Osteoblast (primary cell): ENCODE measurements at regions not wholly inside any gene's neighbourhood (a gene's known extent, or its start where the extent isn't known, plus 50 kb on each side); places are given as distances from the start of the nearest gene placed in this dataset.

ENCODE experiments used
- DNase-seq: peaks from one replicate; pipeline ENCODE4 v3.0.0; 2011; ENCODE audit warnings: low spot score, mixed read lengths; ENCODE audit not compliant: insufficient read length; ENCODE audit errors: missing footprints
- H2AFZ ChIP-seq: 2 replicates; pipeline ENCODE4 v1.6.0; 2011; ENCODE audit warnings: mild to moderate bottlenecking, low read length
- H3K27ac ChIP-seq: 2 replicates; pipeline ENCODE4 v1.5.1; 2011; ENCODE audit warnings: mild to moderate bottlenecking, low read depth, low read length, moderate library complexity
- H3K27me3 ChIP-seq: 2 replicates; pipeline ENCODE4 v1.6.0; 2012; ENCODE audit warnings: mild to moderate bottlenecking, control low read depth, inconsistent platforms, low read length, moderate library complexity; ENCODE audit not compliant: insufficient read depth
- H3K36me3 ChIP-seq: 2 replicates; pipeline ENCODE4 v1.5.1; 2011; ENCODE audit warnings: mild to moderate bottlenecking, low read length, control low read depth, moderate library complexity; ENCODE audit not compliant: insufficient read depth
- H3K4me1 ChIP-seq: 2 replicates; pipeline ENCODE4 v1.5.1; 2011; ENCODE audit warnings: mild to moderate bottlenecking, low read length, control low read depth, moderate library complexity; ENCODE audit not compliant: insufficient read depth
- H3K4me2 ChIP-seq: 2 replicates; pipeline ENCODE4 v1.6.0; 2011; ENCODE audit warnings: mild to moderate bottlenecking, low read length; ENCODE audit not compliant: insufficient read depth
- H3K4me3 ChIP-seq: fragments of 200-600 bp; sonication (generic); 3 replicates; pipeline ENCODE4 v1.5.1; 2012; ENCODE audit warnings: mild to moderate bottlenecking, low read length, inconsistent platforms; ENCODE audit not compliant: insufficient read depth
- H3K79me2 ChIP-seq: 2 replicates; pipeline ENCODE4 v1.6.0; 2012; ENCODE audit warnings: mild to moderate bottlenecking, low read length, control low read depth, inconsistent platforms; ENCODE audit not compliant: insufficient read depth
- H3K9me3 ChIP-seq: 2 replicates; pipeline ENCODE4 v1.5.1; 2011; ENCODE audit warnings: low read depth, low read length, control low read depth
- H4K20me1 ChIP-seq: 2 replicates; pipeline ENCODE4 v1.6.0; 2012; ENCODE audit warnings: mild to moderate bottlenecking, low read length, control low read depth; ENCODE audit not compliant: insufficient read depth
- CTCF ChIP-seq: IDR thresholded peaks from 2 replicates; pipeline ENCODE4 v1.5.1; 2011; ENCODE audit warnings: mild to moderate bottlenecking, low read depth, low read length, moderate library complexity; ENCODE audit errors: extremely low read depth

- Histone ChIP-seq H3K27me3 (no peaks in the 10 kb centered on the region), H3K27ac (no peak overlapping the region), H3K4me2 (no peak overlapping the region), H3K36me3 (no peaks in the 10 kb centered on the region), H3K4me3 (no peak overlapping the region), H3K79me2 (no peaks in the 10 kb centered on the region), H4K20me1 (no peaks in the 10 kb centered on the region), H3K4me1 (no peaks in the 10 kb centered on the region), H3K9me3 (peaks cover 7% of the 10 kb centered on the region), H2AFZ (no peak overlapping the region)
- DNase-seq = no peak
- no peak for TF ChIP-seq CTCF
Observed at GRCh38 chr21:18991846-18992245, 588.3 kb upstream of the TMPRSS15 start.

GRCh38 chr21:19010251-19010650 is 606.7 kb upstream of the TMPRSS15 start:
- Histone ChIP-seq H3K36me3 (no peaks in the 10 kb centered on the region), H3K4me3 (no peak overlapping the region), H4K20me1 (no peaks in the 10 kb centered on the region), H3K27ac (no peak overlapping the region), H2AFZ (no peak overlapping the region), H3K4me1 (no peaks in the 10 kb centered on the region), H3K27me3 (no peaks in the 10 kb centered on the region), H3K4me2 (no peak overlapping the region), H3K79me2 (no peaks in the 10 kb centered on the region), H3K9me3 (no peaks in the 10 kb centered on the region)
- no peak for TF ChIP-seq CTCF
- no peak for DNase-seq

- no peak overlapping the region for H3K4me3 ChIP-seq
- H4K20me1 ChIP-seq = no peaks in the 10 kb centered on the region
- no peaks in the 10 kb centered on the region for H3K27me3 ChIP-seq
- TF ChIP-seq CTCF = no peak
- H3K36me3 ChIP-seq = no peaks in the 10 kb centered on the region
- H3K79me2 ChIP-seq = no peaks in the 10 kb centered on the region
- no peak overlapping the region for H3K4me2 ChIP-seq
- no peak overlapping the region for H3K27ac ChIP-seq
- H3K4me1 ChIP-seq = no peaks in the 10 kb centered on the region
- no peak for DNase-seq
- H2AFZ ChIP-seq = no peak overlapping the region
- H3K9me3 ChIP-seq = no peaks in the 10 kb centered on the region
Observed at GRCh38 chr21:19010996-19011395, 607.4 kb upstream of the TMPRSS15 start.

- H3K27ac ChIP-seq = no peak overlapping the region
- H3K79me2 ChIP-seq = no peaks in the 10 kb centered on the region
- H3K36me3 ChIP-seq = no peaks in the 10 kb centered on the region
- H2AFZ ChIP-seq = no peak overlapping the region
- no peaks in the 10 kb centered on the region for H3K9me3 ChIP-seq
- no peaks in the 10 kb centered on the region for H4K20me1 ChIP-seq
- no peaks in the 10 kb centered on the region for H3K27me3 ChIP-seq
- no peak for DNase-seq
- no peak overlapping the region for H3K4me3 ChIP-seq
- no peaks in the 10 kb centered on the region for H3K4me1 ChIP-seq
- no peak overlapping the region for H3K4me2 ChIP-seq
- no peak for TF ChIP-seq CTCF
Observed at GRCh38 chr21:19011451-19011850, 607.9 kb upstream of the TMPRSS15 start.
